Heart left ventricle (tissue), 13 donors: ENCODE measurements at regions not wholly inside any gene's neighbourhood (a gene's known extent, or its start where the extent isn't known, plus 50 kb on each side); places are given as distances from the start of the nearest gene placed in this dataset.

Source experiments
- POLR2A ChIP-seq, 2 donors: fragments of 450-650 bp; IDR thresholded peaks; one replicate each; pipeline ENCODE4 v1.6.1; 2017; ENCODE audit warnings: antibody characterized with exemption in 2 of 2, mild to moderate bottlenecking in 2 of 2, moderate library complexity in 2 of 2
- TF ChIP-seq, protein P1 (sequence below), 12 donors: fragments of 200-600 bp; sonication (generic) in 4 of 12; IDR thresholded peaks; one replicate each; pipeline versions ENCODE4 v1.5.0 to v1.8.0; 2018 to 2022; ENCODE audit warnings: antibody characterized with exemption in 12 of 12, mild to moderate bottlenecking in 5 of 12
- donor health status: ischemic (EF 13 %, LVEDD 7.1; RV severe dilation, severe dysfunction).
- donor health status: DM: no; HTN: yes; CAD: no.
- donor health status: DM: no; HTN: no; CAD: no.
- donor health status: ischemic (EF 25% LVEDD 6.9; RV normal size, moderate dysfunction).
- donor health status: ischemic (EF 25% LVEDD 5.7; RV mildly dilated, moderate dysfunction).
- donor health status: ischemic (EF 35%, LVEDD 5.7; RV mildly dilated, moderate dysfunction).
- donor health status: nonischemic (EF 11% LVEDD 7.7; RV severe dilation, severe dysfunction).
- donor health status: DM: yes; HTN: yes; CAD: no.
- donor health status: PGD.
- donor health status: ischemic (EF 29% LVEDD 5.4; RV normal size, mild dysfunction).
- donor health status: nonischemic (EF 23%, LVEDD 6.1; RV moderate dilation, normal function).

DNA sequence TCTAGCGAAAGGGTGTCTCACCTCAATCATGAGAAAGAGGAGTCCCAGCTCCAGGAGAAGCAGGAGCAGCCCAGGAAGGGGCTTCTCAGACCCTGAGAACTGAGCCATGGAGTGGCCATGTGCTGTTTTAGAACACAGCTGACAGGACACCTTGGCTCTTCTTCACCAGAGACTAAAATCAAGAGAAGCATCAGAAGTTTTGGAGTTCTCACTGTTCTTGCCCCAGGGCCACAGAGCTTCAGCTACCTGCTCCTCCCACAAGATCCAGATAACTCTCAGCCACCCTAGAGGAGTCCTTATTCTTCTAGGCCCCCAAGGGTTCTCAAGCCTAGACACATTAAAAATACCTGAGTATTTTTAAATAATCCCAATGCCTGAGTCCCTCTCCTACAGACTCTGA lies 99.6 kb upstream of the ATP8B1 start:
- TF ChIP-seq, protein P1, sequence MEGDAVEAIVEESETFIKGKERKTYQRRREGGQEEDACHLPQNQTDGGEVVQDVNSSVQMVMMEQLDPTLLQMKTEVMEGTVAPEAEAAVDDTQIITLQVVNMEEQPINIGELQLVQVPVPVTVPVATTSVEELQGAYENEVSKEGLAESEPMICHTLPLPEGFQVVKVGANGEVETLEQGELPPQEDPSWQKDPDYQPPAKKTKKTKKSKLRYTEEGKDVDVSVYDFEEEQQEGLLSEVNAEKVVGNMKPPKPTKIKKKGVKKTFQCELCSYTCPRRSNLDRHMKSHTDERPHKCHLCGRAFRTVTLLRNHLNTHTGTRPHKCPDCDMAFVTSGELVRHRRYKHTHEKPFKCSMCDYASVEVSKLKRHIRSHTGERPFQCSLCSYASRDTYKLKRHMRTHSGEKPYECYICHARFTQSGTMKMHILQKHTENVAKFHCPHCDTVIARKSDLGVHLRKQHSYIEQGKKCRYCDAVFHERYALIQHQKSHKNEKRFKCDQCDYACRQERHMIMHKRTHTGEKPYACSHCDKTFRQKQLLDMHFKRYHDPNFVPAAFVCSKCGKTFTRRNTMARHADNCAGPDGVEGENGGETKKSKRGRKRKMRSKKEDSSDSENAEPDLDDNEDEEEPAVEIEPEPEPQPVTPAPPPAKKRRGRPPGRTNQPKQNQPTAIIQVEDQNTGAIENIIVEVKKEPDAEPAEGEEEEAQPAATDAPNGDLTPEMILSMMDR (IDR thresholded peaks at IDR 0.05): no peak
- TF ChIP-seq POLR2A (IDR thresholded peaks at IDR 0.05): no peak
